NCI-H2081 treated with DMSO at 0.1 percent for 48 hours (cell line): ENCODE measurements at regions not wholly inside any gene's neighbourhood (a gene's known extent, or its start where the extent isn't known, plus 50 kb on each side); places are given as distances from the start of the nearest gene placed in this dataset.

ENCODE experiments used
- DNase-seq: peaks from one replicate; lab custom pipeline; 2025; lab: John Stamatoyannopoulos, UW

DNA sequence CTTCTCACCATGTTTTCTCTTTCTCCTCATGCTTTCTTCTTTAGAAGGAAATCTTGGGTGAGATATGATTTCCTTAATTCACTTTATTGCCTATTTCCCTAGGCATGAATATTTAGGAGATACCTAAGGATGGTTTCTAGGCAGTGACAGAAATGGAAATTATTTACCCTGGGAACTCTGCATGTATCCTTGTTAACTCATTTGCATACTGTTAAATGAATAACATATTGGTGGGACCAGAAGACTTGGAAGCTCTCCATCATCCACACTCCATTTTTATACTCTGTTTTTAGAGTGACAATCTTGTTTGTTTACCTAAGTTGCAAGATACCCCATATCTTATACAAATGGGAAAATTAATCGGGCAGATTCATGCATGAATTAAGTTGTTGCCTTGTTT is 285.7 kb downstream of the RNF144B start:
- no peak for DNase-seq

GRCh38 chr6:18674346-18674745 is 287.2 kb downstream of the RNF144B start:
- DNase-seq: no peak

GRCh38 chr6:18675881-18676280 is 288.7 kb downstream of the RNF144B start:
- DNase-seq: no peak

GRCh38 chr6:18676548-18676947 is 289.4 kb downstream of the RNF144B start:
- no peak for DNase-seq

DNA sequence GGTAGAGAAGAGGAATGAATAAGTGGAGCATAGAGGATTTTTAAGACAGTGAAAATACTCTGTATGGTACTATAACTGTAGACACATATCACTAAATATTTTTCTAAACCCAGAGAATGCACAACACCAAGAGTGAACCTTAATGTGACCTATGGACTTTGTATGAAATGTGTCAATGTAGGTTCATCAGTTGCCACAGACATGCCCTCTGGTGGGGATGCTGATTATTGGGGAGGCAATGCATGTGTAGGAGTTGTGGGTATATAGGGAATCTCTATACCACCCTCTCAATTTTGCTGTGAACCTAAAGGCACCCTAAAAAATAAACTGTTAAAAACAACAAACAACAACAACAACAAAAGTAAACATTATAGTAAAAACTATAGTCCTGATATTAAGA is 293.7 kb downstream of the RNF144B start:
- no peak for DNase-seq

DNA sequence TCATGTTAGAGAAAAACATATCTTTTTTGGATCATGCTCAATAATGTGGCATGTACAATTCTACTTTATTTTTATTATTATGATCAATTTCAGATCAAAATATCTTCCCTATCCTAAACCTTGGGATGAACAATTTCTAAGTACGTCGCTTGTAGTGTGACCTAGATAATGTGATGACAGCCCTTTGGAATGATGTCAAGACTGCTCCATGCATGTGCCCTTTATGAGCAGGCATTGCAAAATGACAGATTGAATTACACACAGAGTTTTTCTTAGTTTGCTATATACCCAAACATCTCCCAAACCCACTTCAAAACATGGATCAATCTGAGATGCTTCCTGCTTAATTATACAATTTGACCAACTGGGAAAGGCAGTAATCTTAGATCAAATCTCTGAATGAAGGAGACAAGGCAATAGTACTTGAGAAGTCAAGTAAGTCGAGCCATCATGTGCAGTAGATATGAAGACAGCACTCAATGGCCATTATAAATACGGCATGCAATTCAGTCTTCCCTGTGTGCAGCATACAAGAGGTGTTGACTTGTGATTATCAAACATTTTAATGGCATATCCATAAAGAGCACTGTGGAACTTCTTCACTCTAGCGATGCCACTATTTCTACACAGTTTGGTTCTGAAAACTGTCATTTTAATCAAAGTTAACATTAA is 294.8 kb downstream of the RNF144B start:
- DNase-seq: no peak

DNA sequence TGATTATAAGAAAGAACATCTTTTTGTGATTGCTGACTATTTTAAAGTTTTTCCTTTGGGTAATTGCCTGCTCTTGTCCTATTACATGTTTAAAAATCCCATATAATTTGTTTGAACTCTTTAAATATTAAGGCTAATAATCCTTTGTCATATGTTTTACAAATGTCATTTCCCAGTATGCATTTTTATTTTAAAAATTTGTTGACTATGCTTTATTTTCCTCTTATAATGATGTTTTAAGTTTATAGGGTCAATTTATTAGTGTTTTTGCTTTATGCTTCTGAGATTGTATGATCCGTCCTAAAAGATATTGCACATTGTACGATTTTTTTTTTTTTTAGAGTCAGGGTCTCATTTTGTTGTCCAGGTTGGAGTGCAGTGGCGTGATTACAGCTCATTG is 297.2 kb downstream of the RNF144B start:
- DNase-seq: no peak

- DNase-seq: no peak
Observed at GRCh38 chr6:18692929-18693685, 306.0 kb downstream of the RNF144B start.

- no peak for DNase-seq
Observed at GRCh38 chr6:18693881-18694280, 306.7 kb downstream of the RNF144B start.

DNA sequence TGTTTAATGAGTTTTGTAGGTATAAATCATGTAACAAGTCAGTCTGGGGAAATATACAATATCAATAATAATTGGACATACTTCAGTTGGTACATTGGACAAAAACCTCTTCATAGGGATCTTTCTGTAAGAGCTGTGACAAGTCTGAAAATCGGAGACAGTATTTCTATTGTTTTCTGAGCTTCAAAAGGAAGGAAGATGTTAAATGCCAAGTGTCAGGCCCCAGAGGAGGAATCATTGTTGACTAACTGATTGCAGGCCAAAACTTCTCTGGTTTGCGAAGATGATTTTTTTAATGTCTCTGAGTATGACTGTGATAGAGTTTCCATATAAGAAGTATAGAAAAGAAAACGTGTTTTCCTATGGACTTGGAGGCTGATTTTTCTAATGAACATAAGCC is 316.4 kb downstream of the RNF144B start:
- DNase-seq: no peak

GRCh38 chr6:18707714-18708439 is 320.7 kb downstream of the RNF144B start:
- no peak for DNase-seq

DNA sequence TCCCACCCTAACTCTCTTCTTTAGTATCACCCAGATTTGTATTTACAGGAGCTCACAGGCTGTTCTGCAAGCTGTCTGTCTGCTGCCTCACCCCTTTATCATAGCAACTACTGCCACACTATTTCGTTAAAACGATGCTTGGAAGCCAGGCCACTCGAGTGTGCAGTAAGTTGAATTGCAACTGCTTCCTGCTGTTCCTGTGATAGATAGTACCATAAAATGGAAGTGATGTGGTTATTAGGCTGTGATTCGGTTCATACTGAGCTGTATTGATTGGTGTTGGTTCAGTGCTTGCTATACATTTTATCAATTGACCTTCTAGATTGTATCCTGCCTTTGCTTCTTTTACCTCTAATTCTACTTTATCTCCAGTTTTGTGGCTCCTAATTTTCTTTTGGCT is 325.4 kb downstream of the RNF144B start:
- no peak for DNase-seq

DNA sequence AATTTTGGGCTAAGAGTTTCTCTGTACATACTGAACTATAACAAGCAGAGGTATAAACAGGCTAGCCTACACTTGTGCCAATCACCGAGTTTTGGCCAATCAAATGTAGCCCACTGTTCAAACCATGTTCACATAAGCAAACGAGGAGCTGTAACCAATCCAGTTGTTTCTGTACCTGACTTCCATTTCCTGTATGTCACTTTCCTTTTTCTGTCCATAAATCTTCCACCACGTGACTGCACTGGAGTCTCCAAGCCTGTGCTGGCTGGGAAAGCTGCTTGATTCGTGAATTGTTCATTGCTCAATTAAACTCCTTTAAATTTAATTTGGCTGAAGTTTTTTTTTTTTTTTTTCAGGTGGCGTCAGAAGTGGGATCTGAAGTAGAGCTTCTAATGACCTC is 332.9 kb downstream of the RNF144B start:
- DNase-seq: no peak

DNA sequence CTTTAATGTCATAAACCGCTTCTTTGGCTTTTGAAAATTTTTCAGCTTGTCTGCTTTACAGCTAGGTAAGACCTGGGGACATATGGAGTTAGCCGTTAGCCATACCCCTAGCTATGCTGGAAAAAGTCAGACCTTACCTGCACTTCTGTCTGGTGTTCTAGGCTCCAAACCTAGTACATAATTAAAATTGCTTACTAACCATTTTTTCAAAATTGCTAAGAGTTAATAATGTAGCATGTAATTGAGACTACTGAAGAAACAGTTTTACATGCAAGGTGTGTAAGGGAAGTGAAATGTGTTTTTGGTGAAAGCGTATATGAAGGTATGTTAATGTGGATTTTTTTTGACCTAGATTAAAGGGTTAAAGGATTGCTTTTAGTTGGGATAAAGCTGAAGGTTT is 336.9 kb downstream of the RNF144B start:
- no peak for DNase-seq

- DNase-seq: no peak
Observed at GRCh38 chr6:18725449-18725848, 338.3 kb downstream of the RNF144B start.

DNA sequence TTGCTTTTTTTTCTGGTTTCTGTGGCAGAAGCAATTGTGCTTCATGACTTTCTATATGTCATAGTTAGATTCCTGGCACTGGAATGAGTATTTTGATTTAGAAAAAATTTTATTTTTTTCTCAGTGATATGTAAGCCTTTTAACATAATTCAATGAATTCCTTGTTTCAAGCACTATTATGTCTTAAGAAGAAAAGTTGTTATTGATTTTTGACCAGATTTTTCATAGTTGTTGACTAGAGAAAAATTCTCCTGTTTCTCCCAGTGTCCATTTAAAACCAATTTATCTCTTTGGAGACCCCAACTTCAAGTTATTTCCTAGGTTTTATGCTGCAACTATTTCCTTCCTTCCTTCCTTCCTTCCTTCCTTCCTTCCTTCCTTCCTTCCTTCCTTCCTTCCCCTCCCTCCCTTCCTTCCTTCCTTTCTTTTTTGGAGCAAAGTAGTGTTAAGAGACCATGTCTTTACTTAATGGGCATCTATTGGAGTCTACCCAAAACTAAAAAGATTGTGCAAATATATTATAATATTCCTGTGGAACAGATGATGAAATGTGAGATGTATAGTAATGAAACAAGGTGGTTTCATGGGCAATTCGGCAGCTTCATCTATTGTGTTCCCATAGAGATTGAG is 346.9 kb downstream of the RNF144B start:
- DNase-seq: no peak

GRCh38 chr6:18741741-18742140 is 354.6 kb downstream of the RNF144B start:
- no peak for DNase-seq

GRCh38 chr6:18742406-18742805 is 355.3 kb downstream of the RNF144B start:
- no peak for DNase-seq

DNA sequence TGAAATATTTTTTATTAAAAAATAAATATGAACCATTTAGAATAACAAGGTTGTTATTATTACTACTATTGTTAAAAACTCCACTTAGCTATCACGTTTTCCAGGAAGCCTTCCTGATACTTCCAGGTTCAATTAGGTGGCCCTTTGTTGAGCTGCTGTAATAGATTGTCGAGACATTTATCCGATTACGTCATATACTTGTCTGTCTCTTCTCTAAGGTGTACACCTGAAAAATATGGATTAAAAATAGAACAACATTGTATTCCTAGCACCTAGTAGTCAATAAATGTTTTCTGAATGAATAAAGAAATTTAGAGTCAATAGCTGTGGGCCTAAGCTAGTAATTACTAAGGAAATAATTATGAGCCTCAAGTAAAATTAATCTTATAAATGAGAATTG is 359.6 kb downstream of the RNF144B start:
- no peak for DNase-seq

GRCh38 chr6:18748314-18748713 is 361.2 kb downstream of the RNF144B start:
- no peak for DNase-seq

DNA sequence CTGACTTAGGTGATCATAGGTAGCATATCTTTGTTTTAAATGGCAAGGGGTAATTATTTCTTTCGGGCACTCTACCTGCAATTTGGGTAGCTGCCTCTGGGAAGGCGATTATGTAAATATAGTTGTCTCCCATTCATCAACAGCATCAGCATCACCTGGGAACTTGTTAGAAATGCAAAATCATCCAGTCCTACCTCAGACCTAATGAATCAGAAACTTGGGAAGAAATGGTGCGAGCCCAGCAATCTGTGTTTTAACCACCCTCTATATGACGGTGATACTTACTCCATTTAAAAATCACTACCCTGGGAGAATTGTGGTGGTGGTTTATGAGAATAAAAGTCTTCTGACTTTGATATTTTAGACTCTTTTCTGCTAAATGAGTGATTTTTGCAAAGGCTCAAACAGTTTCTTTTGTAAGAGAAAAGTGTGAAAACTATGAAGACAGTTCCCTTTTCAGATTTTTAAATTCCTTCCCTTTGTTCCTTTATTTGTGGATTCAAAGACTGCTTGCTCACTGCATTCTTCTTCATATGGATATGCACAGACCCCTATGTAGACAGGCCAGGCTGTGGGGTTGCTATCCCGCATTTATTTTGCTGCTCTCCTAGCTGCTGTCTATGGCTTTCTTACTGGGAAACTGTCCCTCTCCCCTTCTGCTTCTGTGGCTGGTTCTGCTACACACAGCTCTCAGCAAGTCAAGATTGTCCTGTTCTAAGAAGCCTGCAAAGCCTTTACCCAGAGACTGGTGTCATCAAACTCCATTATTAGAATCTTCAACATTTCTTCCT is 365.3 kb downstream of the RNF144B start:
- DNase-seq: no peak

DNA sequence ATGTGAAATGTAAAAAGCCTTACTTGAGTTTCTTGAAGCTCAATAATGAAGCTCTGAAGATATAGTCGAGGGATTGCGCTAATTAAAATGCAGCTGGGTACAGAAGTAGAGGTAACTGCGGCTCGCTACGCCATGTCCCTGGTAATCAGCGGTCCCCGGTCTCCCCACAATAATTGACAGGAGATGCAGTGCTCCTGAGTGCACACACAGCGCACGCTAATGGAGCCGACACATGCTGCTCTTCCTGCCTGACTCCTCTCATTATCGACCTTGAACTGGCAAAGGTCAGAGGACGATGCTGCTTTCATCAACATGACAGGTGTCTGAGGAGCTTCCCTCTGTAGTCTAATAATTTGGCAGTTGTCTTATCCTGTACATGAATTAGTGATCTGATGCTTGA is 365.9 kb downstream of the RNF144B start:
- no peak for DNase-seq
